ENCODE measurements at regions not wholly inside any gene's neighbourhood (a gene's known extent, or its start where the extent isn't known, plus 50 kb on each side); places are given as distances from the start of the nearest gene placed in this dataset.

DNA sequence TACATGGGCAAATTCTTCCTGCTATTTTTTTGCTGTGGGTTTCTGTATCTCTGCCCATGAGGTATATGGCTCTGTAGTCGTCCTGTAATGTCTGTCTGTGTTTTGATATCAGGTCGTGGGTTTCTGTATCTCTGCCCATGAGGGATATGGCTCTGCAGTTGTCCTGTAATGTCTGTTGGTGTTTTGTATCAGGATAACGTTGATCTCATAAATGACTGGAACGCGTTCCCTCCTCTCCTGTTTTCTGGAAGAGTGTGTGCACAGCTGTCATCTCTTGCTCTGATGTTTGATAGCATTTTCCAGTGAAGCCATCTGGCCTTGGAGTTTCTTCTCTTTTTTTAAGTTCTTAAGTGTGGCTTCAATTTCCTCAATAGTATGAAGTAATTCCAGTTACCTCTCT lies 57.2 kb downstream of the SOX1 start:
- no peaks in the 10 kb centered on the region for H3K36me3 Mint-ChIP-seq (ENCODE audit: insufficient read depth, unreplicated experiment)
- TF ChIP-seq, protein P1, sequence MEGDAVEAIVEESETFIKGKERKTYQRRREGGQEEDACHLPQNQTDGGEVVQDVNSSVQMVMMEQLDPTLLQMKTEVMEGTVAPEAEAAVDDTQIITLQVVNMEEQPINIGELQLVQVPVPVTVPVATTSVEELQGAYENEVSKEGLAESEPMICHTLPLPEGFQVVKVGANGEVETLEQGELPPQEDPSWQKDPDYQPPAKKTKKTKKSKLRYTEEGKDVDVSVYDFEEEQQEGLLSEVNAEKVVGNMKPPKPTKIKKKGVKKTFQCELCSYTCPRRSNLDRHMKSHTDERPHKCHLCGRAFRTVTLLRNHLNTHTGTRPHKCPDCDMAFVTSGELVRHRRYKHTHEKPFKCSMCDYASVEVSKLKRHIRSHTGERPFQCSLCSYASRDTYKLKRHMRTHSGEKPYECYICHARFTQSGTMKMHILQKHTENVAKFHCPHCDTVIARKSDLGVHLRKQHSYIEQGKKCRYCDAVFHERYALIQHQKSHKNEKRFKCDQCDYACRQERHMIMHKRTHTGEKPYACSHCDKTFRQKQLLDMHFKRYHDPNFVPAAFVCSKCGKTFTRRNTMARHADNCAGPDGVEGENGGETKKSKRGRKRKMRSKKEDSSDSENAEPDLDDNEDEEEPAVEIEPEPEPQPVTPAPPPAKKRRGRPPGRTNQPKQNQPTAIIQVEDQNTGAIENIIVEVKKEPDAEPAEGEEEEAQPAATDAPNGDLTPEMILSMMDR (IDR thresholded peaks at IDR 0.05; ENCODE audit: insufficient read depth in 1 of 2, low read depth in 1 of 2, low read length in 1 of 2, severe bottlenecking in 1 of 2, unreplicated experiment in 1 of 2): no peak
- BruUV-seq (replicated peaks): no TSS peak
- no peak overlapping the region for H3K27ac Mint-ChIP-seq (ENCODE audit: unreplicated experiment)
- Histone ChIP-seq H3K4me3 (ENCODE audit: low read depth, low read length) (no peak overlapping the region), H3K4me1 (no peaks in the 10 kb centered on the region), H3K36me3 (ENCODE audit: control insufficient read depth, insufficient read depth, low read length) (no peaks in the 10 kb centered on the region), H3K9me3 (no peaks in the 10 kb centered on the region), H3K27me3 (replicated peaks; ENCODE audit: control insufficient read depth, insufficient read depth, low read length) (peaks cover 2% of the 10 kb centered on the region)
- ChIA-PET POLR2A (no interaction called here), CTCF (no interaction called here)
- no peaks in the 10 kb centered on the region for H3K9me3 Mint-ChIP-seq (ENCODE audit: unreplicated experiment)
- H3K4me1 Mint-ChIP-seq (ENCODE audit: low read depth, unreplicated experiment): no peaks in the 10 kb centered on the region
- intact Hi-C loops (cut with micrococcal nuclease; ENCODE audit: unreplicated experiment): no loop called here
- H3K27me3 Mint-ChIP-seq (ENCODE audit: insufficient read depth, unreplicated experiment): peaks cover 32% of the 10 kb centered on the region
- H3K4me3 Mint-ChIP-seq (ENCODE audit: unreplicated experiment): no peak overlapping the region
- DNase-seq: no peak

DNA sequence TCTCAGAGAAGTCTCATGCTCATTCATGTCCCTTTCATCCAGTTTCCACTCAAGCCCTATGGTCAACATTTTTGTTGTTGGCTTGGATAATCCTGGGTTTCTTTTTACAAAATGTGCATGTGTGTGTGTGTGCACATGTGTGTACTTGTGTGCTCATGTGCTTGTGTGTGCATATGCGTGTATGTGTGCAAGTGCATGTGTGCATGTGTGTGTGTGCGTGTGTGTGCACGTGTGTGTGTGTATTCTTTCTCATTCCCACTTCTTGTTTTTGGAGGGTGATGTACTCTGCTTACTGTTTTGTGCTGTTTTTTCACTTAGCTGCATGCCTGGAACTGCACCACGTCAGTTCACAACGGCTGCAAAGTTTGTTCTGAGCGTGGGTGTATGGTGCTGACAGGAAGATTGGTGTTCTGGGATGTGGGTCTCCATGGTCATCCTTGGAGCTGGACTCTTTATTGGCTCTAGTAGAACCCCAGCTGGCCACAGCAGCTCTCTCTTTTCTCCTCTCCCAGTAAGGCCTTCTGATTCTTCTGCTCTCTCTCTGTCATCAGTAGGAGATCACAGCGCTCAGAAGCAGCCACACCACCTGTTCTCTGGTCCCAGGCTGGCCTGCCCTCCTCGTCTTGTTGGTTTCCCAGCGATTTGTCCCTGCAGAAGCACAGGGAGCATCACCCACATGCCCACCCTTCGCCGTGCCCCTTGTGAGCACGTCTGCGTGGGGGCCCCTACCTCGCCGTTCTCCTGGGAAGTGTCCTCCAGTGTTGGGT lies 60.8 kb downstream of the SOX1 start:
- DNase-seq: no peak
- H3K9me3 Mint-ChIP-seq (ENCODE audit: unreplicated experiment): no peaks in the 10 kb centered on the region
- H3K4me1 Mint-ChIP-seq (ENCODE audit: low read depth, unreplicated experiment): no peaks in the 10 kb centered on the region
- H3K36me3 ChIP-seq (ENCODE audit: control insufficient read depth, insufficient read depth, low read length): no peaks in the 10 kb centered on the region
- no TSS peak for BruUV-seq (replicated peaks)
- no peaks in the 10 kb centered on the region for H3K4me1 ChIP-seq
- ChIA-PET POLR2A (no interaction called here), CTCF (no interaction called here)
- TF ChIP-seq, protein P1 (IDR thresholded peaks at IDR 0.05; ENCODE audit: insufficient read depth in 1 of 2, low read depth in 1 of 2, low read length in 1 of 2, severe bottlenecking in 1 of 2, unreplicated experiment in 1 of 2): no peak
- no peak overlapping the region for H3K4me3 ChIP-seq (ENCODE audit: low read depth, low read length)
- H3K4me3 Mint-ChIP-seq (ENCODE audit: unreplicated experiment): no peak overlapping the region
- H3K27me3 Mint-ChIP-seq (ENCODE audit: insufficient read depth, unreplicated experiment): peaks cover 43% of the 10 kb centered on the region
- H3K27ac Mint-ChIP-seq (ENCODE audit: unreplicated experiment): no peak overlapping the region
- H3K36me3 Mint-ChIP-seq (ENCODE audit: insufficient read depth, unreplicated experiment): no peaks in the 10 kb centered on the region
- H3K9me3 ChIP-seq: no peaks in the 10 kb centered on the region
- H3K27me3 ChIP-seq (replicated peaks; ENCODE audit: control insufficient read depth, insufficient read depth, low read length): peaks cover 1% of the 10 kb centered on the region; the same call in 1 of the 2 replicates
- intact Hi-C loops (cut with micrococcal nuclease; ENCODE audit: unreplicated experiment): no loop called here

DNA sequence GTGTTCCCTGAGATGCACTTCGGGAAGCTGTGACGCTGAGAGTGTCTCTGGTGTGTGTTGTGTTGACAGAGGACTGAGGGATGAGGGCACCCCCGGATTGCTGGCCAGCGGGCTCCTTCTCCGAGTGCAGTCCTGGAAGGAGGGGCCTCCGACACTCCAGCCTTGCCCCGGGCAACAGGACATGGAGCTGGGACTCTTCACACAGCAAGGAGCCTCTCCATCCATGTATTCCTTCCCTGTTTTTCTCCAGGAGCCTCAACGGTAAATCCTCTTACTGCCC lies 61.3 kb downstream of the SOX1 start:
- DNase-seq: no peak
- Histone ChIP-seq H3K27me3 (replicated peaks; ENCODE audit: control insufficient read depth, insufficient read depth, low read length) (peaks cover 1% of the 10 kb centered on the region; the same call in 1 of the 2 replicates), H3K4me1 (no peaks in the 10 kb centered on the region), H3K4me3 (ENCODE audit: low read depth, low read length) (no peak overlapping the region), H3K9me3 (no peaks in the 10 kb centered on the region), H3K36me3 (ENCODE audit: control insufficient read depth, insufficient read depth, low read length) (no peaks in the 10 kb centered on the region)
- intact Hi-C loops (cut with micrococcal nuclease; ENCODE audit: unreplicated experiment): no loop called here
- CTCF ChIA-PET: no interaction called here
- no peaks in the 10 kb centered on the region for H3K9me3 Mint-ChIP-seq (ENCODE audit: unreplicated experiment)
- H3K4me3 Mint-ChIP-seq (ENCODE audit: unreplicated experiment): no peak overlapping the region
- H3K27me3 Mint-ChIP-seq (ENCODE audit: insufficient read depth, unreplicated experiment): peaks cover 40% of the 10 kb centered on the region
- no TSS peak for BruUV-seq (replicated peaks)
- H3K27ac Mint-ChIP-seq (ENCODE audit: unreplicated experiment): no peak overlapping the region
- POLR2A ChIA-PET: no interaction called here
- H3K4me1 Mint-ChIP-seq (ENCODE audit: low read depth, unreplicated experiment): no peaks in the 10 kb centered on the region
- TF ChIP-seq, protein P1 (IDR thresholded peaks at IDR 0.05; ENCODE audit: insufficient read depth in 1 of 2, low read depth in 1 of 2, low read length in 1 of 2, severe bottlenecking in 1 of 2, unreplicated experiment in 1 of 2): no peak
- H3K36me3 Mint-ChIP-seq (ENCODE audit: insufficient read depth, unreplicated experiment): no peaks in the 10 kb centered on the region
